H1 (cell line): ENCODE measurements at regions not wholly inside any gene's neighbourhood (a gene's known extent, or its start where the extent isn't known, plus 50 kb on each side); places are given as distances from the start of the nearest gene placed in this dataset.

Source experiments
- BCL11A ChIP-seq, 2 experiments: IDR thresholded peaks; one replicate each; pipeline ENCODE4 v1.6.1; 2011; ENCODE audit warnings: low read depth in 2 of 2, low read length in 2 of 2, mild to moderate bottlenecking in 2 of 2
- CBX8 ChIP-seq: fragments of 300-800, 300-1000 bp; sonication (generic); IDR thresholded peaks from 2 replicates; pipeline ENCODE4 v1.7.1; 2016; ENCODE audit warnings: low read depth, low read length, borderline replicate concordance
- CEBPB ChIP-seq: IDR thresholded peaks from 2 replicates; pipeline ENCODE4 v1.6.1; 2012; ENCODE audit warnings: low read depth, low read length
- CHD1 ChIP-seq: IDR thresholded peaks from 2 replicates; pipeline ENCODE4 v1.6.1; 2012; ENCODE audit warnings: low read depth, low read length, improper control_type of control experiment
- CTCF ChIP-seq, 3 experiments: IDR thresholded peaks; 1 replicate in 2 of 3; 2 replicates in 1 of 3; pipeline versions ENCODE4 v1.5.1 to v1.6.1; 2011; ENCODE audit warnings: low read length in 3 of 3, mild to moderate bottlenecking in 3 of 3, inconsistent platforms in 2 of 3, low read depth in 1 of 3, moderate library complexity in 1 of 3; ENCODE audit not compliant: insufficient read depth in 1 of 3; ENCODE audit errors: control extremely low read depth in 1 of 3
- EP300 ChIP-seq, 2 experiments: IDR thresholded peaks; 1 replicate in 1 of 2; 2 replicates in 1 of 2; pipeline ENCODE4 v1.6.1; 2011 to 2012; ENCODE audit warnings: low read depth in 2 of 2, low read length in 2 of 2, mild to moderate bottlenecking in 2 of 2, borderline replicate concordance in 1 of 2, inconsistent platforms in 1 of 2, moderate library complexity in 1 of 2
- HDAC2 ChIP-seq, 2 experiments: fragments of 300-600 bp in 1 of 2; sonication (generic) in 1 of 2; IDR thresholded peaks; 2 replicates each; pipeline ENCODE4 v1.6.1; 2011 to 2012; ENCODE audit warnings: low read depth in 2 of 2, low read length in 2 of 2, mild to moderate bottlenecking in 2 of 2, moderate library complexity in 2 of 2, borderline replicate concordance in 1 of 2, inconsistent platforms in 1 of 2
- NANOG ChIP-seq: IDR thresholded peaks from 2 replicates; pipeline ENCODE4 v1.6.1; 2011; ENCODE audit warnings: low read length, low read depth, mild to moderate bottlenecking, inconsistent platforms; ENCODE audit not compliant: insufficient read depth, poor library complexity, severe bottlenecking
- POLR2A ChIP-seq, 2 experiments: IDR thresholded peaks; 1 replicate in 1 of 2; 2 replicates in 1 of 2; pipeline ENCODE4 v1.6.1; 2011; ENCODE audit warnings: low read depth in 2 of 2, low read length in 2 of 2, mild to moderate bottlenecking in 2 of 2; ENCODE audit errors: control extremely low read depth in 1 of 2
- POU5F1 ChIP-seq: IDR thresholded peaks from 2 replicates; pipeline ENCODE4 v1.6.1; 2011; ENCODE audit warnings: low read depth, mild to moderate bottlenecking, low read length, moderate library complexity
- YY1 ChIP-seq: IDR thresholded peaks from 2 replicates; pipeline ENCODE4 v1.6.1; 2011; ENCODE audit warnings: low read depth, mild to moderate bottlenecking, low read length

GRCh38 chr21:19987671-19988070, 1010.5 kb upstream of the NCAM2 start:
- TF ChIP-seq NANOG (no peak), POLR2A (IDR thresholded peaks at IDR 0.05; ENCODE audit: control extremely low read depth in 1 of 2, low read depth in 2 of 2, low read length in 2 of 2) (no peak), CTCF (IDR thresholded peaks at IDR 0.05; ENCODE audit: control extremely low read depth in 1 of 3, insufficient read depth in 1 of 3, low read depth in 1 of 3, low read length in 3 of 3) (no peak), YY1 (no peak), CEBPB (no peak), BCL11A (IDR thresholded peaks at IDR 0.05; ENCODE audit: low read depth in 2 of 2, low read length in 2 of 2) (no peak), CHD1 (no peak), EP300 (IDR thresholded peaks at IDR 0.05; ENCODE audit: borderline replicate concordance in 1 of 2, low read depth in 2 of 2, low read length in 2 of 2) (no peak), CBX8 (no peak), HDAC2 (IDR thresholded peaks at IDR 0.05; ENCODE audit: borderline replicate concordance in 1 of 2, low read depth in 2 of 2, low read length in 2 of 2) (no peak), POU5F1 (no peak)
